GM18498 (cell line): ENCODE measurements at regions not wholly inside any gene's neighbourhood (a gene's known extent, or its start where the extent isn't known, plus 50 kb on each side); places are given as distances from the start of the nearest gene placed in this dataset.

Experiments used
- ATAC-seq: cut with Tn5 transposase; IDR thresholded peaks from one replicate; pipeline ENCODE4 v1.9.1; 2021; ENCODE audit warnings: mild to moderate bottlenecking, moderate library complexity; ENCODE audit not compliant: unreplicated experiment

DNA sequence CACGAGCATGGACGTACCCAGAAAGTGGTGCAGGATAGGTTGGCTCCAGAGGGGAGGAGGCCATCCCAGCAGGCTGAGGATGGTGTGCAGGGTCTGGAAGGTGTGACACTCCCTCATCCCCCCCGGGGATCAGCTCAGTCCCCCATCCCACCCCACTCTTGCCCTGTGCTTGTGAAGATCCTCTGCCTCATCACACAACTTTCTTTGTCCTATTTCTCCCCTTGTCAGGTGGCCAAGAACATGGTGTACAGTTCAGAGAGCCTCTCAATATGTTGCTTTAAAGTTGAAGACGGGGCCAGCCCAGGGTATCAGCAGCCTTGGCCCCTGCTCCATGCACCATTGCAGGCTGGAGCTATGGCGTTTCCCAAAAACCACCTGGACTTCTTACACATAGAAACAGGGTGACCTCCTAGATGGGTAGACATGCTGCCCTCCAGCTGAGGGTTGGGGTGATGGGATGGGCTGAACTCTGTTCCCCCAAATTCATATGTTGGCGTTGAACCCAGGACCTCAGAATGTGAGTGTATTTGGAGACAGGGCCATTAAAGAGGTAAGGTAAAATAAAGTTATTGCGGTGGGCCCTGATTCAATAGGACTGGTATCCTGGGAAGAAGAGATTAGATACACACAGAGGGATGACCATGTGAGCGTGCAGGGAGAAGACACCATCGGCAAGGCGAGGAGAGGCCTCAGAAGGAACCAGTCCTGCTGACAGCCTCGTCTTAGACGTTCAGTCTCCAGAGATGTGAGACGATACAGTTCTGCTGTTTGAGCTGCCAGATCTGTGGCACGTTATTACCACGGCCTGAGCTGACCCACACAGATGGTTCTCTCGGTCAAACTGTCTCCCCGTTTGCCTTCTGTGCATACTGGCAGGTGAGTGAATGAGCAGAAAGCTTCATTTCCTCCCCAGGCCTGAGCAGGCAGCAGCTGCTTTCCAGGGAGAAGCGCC is 272.5 kb downstream of the GADD45G start:
- no peak for ATAC-seq

DNA sequence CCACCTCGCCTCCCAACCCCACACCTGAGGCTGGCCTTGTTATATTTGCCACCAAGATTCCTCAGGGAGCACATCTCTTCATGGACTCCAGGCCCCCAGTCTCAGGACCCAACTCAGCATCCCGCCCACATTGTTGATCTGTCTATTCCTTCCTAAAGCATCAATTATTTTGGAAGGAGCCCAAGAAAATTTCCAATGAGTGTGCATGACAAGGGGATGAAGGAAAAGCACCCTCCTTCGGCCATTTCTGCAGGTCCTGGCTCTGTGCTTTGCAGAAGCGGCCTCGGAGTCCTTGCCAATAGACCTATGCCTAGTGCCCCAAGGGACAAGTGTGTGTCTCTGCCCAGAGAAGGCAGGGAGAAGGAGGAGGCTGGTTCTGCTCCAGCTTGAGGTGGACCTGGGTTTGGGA is 273.2 kb downstream of the GADD45G start:
- no peak for ATAC-seq

DNA sequence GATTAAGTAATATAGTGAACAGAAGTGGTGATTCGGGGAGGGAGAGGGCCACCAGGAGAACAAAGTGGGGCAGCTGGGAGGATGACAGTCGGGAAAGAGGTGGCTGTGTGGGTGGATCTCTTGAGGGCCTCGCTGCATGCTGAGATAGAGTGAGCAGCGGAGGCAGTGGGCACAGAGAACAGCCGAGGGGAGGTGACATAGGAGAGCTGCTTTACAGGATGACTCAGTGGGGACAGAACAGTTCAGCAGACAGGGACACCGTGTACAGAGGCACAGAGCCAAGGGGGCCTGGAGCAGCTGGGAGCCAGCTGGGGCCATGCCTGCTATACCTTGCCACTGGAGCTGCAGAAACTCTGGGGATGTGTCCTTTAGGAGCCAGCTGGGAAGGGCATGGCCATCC is 273.9 kb downstream of the GADD45G start:
- no peak for ATAC-seq

DNA sequence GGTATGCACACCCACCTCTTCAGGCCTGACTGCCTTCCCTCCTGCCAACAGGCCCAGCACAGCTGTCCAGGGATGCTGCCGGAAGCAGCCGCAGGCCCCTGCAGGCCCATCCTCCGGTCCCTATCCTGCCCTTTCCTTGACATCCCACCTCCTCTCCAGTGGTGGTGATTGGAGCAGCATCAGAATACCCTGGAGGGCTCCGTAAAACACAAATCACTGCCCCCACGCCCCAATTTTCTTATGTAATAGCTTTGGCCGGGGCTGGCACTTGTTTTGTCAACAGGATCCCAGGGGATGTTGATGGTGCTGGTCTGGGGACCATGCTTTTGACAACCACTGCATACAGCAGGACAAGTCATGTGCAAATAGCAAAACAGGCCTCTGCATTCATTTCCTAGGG is 274.5 kb downstream of the GADD45G start:
- no peak for ATAC-seq

DNA sequence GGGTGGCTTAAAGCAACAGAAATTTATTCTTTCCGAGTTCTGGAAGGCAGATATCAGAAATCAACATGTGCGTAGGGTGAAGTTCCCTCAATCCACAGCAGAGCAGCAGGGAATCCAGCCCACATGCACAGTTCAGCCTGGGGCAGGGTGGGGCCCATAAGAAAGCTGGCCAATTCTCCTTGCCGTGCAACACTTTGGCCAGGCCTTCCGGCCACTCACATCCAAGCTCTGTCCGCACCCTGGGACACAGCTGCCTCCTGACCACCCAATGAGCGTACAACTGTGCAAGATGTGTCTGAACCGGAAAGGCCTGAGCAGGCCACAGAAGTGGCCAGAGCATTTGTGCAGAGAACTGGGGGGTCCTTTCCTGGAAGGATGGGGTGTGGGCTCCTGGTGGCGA is 274.9 kb downstream of the GADD45G start:
- no peak for ATAC-seq

DNA sequence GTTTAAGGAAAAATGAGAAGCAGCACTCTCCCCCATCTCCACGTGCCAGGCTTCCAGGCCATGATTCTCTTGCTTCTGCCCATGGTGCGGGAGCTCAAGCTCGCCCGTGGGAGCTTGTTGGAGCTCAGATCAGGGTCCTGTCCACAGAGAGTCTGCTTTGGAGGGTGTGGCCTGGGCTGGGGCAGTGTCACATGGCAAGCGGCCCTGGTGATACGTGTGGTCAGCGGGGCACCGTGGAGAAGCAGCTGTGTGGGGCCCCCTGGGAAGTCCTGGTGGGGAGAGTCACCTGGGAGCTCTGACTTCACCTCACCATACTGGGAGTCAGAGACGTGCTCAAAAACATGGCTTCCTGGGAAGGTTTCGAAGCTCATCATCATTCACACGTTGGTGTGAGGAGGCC is 275.3 kb downstream of the GADD45G start:
- no peak for ATAC-seq

DNA sequence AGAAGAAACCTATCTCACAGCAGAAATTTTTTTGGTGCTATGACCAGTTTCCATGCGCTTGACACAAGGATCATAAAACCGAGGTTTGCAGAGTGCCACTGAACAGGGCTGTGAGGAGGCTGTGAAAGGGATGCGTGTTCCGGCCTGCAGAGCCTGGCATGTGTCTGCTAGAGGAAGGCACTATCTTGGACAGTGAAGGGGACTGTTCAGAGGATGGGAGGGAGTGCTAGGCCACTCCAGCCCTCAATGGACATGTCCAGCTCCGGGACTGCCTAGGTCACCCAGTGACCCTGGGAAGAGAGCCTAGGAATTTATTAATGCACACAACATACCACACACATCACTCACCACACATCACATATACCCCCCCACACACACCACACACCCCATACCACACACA is 275.9 kb downstream of the GADD45G start:
- ATAC-seq, result no peak

DNA sequence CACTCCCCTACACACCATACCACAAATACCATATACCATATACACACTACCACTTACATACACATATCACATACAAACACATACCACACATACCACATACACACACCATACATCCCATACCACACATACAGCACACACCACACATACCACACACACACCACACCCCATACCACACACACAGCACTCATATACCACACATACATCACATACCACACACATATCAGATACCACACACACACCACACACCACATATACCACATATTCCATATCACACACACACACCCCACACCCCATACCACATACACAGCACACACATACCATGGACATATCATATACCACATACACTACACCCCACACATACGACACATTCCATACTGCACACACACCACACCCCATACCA is 276.6 kb downstream of the GADD45G start:
- no peak for ATAC-seq

DNA sequence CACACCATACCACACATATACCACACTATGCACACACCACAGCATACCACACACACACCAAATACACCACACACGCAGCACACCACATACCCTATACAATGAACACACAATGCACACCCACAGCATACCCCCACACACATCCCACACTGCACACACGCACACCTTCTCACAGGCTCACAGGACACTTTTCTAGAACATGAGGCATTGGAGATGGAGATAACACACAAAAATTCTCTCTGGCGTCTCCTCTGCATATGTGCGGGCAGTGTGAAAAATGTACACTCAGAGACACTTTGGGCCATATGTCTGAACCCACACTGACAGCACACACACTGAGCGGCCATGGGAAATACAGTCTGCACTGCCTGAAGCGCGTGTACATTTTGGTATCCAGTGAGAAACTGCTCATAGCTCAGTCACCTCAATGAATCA is 278.1 kb downstream of the GADD45G start:
- no peak for ATAC-seq

DNA sequence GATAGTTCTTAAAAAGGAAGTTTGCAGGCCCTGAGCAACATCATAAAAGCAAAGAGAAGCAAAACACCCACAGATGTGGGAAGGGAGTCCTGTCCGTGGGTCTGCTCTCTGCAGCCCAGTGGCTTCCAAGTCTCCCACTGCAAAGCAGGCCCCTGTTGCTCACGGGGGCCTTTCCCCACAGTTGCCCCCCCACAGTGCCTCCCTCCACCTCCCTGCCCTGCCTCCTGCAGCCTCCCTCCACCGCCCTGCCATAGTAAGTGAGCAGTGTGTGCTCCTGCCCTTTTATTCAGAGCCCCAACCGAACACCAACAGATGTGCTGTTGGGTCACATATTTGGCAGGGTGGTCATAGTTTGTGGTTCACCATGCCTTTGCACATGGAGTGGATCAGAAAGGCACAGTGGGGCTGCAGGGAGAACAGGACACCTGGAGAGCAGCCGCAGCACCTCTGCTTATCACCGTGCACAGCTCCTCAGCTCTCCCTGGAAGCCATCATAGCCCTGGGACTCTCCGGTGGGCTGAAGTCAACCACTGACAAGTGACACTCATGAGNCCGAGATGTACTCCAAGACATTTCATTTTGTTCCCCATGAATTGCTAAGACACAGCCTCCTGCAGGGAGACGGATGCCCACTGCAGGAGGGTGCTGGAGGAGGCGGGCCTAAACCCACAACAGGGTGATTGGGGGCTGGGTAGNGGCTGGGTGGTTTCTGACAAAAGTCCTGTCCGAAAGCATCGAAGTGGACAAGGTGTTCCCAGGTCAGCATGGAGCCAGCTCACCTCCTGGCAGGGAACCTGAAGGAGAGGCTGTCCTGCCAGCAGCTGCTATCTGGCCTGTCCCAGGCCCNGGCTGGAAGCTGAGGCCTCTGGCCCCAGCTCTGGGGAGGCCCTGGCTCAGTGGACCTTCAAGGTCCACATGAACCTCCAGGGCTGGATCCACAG is 278.9 kb downstream of the GADD45G start:
- ATAC-seq, result no peak

DNA sequence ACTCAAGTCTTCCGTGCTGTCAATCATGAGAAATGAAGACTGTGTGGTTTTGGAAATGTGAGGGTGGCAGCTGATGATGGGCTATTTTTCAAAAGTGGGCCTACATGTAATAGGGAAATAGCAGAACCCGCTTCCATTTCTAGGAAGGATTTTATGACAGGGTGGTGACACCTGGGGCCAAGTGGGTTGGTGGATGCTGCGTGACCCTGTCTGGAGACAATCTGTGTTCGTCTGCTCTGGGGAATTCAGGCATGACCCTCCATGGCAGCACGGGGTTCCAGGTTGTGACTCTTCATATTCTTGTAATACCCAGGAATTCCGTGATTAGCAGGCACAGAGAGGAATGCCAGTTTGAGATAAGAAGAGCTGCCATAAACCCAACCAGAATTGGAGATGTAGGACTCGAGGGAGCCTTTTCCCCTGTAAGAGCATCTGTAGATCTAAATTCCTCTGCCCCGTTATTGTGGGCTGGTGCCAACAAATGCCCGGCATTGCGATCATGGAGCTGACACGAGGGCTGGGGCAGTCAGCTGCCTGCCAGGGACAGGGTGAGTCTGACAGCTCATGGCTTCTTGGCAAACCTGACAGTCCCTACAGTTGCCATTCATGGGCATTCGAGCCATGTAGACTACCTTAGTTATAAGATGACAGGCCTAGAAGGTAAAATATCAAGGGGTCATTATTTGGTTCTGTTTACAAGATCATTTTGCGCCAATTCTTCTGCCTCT is 279.7 kb downstream of the GADD45G start:
- no peak for ATAC-seq

DNA sequence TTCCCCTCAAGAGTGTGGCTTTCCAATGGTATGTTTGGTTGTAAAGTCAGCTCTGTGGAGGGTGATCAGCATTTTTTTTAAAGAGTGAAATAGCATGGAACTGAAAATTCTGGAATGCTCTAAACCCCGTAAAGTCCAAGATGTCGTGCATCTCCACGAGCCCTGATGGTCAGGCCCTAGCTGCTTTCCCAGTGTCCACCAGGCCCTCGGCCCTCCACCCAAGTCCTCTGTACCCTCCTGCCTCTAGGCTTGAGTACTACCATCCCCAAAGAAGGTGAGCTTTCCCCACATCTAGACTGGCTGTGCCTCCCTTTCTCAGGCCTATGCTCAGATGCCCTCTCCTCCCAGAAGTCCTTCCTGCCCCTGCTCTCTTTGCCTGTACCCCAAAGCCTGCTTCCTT is 280.3 kb downstream of the GADD45G start:
- no peak for ATAC-seq

DNA sequence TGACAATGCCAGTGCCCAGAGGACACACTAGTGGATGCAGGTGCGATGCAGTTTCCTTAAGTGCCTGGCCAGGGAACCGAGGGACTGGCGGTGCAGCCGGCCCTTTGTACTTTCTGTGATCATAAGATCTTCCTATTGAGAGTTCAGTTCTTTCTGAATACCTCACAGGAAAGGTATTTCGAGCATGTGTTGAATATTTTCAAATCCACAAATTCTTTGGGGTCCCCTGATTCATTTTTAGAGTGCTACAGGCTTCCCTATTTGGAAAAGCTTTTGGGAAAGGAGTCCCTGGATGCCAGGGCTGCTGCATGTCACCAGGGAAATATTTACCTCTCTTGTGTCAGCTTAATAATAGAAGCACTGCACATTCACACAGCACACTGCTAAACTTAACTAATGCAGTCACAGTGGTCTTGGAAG is 281.5 kb downstream of the GADD45G start:
- no peak for ATAC-seq

DNA sequence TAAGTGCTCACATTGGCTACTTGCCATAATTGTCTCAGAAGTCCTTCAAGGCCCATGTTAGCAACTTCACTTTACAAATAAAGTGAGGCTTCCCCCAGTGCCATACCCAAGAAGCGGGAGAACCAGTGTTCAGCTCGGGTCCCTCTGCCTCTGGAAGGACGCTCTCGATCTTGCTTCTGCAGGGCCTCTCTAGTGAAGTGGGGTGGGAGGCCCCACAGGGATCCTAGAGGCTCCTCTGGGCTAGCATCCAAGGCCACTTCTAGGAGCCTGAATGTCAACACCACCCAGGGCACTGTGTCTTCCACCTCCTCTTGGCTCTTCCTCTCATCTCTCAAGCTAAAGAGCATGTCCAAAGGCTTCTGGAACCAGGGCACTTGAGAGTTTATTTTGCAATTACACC is 282.5 kb downstream of the GADD45G start:
- ATAC-seq, result no peak

DNA sequence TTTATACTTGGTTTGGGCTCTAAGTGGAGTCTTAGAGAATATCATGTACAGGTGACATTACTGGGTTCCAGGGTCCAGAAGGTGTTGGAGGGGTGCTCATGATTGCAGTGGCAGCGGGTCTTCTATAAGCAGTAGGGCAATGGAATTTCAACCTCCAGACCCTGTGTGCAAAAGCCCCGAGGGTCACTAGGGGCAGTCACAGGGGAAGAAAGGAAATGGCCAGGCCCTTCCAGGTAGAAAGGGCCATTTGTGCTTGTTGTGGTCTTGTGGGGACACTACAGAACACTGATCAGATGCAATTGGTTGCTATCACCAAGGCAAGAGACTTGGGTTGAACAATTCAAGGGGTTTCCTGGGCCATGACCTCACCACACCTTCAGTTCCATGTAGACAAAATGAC is 283.4 kb downstream of the GADD45G start:
- no peak for ATAC-seq

DNA sequence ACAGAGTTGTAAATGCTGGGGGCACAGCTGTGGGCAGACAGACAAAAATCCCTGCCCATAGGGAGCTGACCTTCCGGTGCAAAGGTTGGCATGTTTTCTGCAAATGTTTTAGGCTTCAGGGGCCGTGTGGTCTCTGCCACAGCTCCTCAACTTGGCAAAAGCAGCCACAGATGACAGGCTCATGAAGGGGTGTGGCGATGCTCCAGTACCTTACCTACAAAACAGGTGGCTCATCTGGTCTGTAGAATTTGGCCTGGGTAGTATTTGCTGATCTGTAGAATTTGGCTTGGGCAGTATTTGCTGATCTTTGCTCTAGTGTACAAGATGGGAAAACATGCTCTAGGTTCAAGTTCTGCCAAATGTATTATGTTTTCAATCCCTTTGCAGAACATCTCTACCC is 283.9 kb downstream of the GADD45G start:
- no peak for ATAC-seq

DNA sequence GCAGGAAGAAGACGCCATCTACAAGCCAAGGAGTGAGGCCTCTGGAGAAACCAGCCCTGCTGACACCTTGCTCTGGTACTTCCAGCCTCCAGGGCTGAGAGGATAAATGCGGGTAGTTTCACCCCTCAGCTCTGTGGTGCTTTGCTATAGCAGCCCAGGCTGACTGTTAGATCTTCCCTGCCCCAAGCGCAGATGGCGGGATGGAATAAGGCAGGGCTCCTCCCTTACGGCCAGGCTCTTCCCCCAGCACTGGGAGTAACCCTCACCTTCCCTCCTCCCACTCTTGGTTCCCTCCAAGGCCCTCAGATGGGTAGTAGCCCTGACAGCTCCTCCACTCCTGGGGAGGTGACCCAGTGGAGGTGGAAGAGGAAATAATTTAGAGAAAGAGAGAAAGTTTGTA is 285.1 kb downstream of the GADD45G start:
- no peak for ATAC-seq

DNA sequence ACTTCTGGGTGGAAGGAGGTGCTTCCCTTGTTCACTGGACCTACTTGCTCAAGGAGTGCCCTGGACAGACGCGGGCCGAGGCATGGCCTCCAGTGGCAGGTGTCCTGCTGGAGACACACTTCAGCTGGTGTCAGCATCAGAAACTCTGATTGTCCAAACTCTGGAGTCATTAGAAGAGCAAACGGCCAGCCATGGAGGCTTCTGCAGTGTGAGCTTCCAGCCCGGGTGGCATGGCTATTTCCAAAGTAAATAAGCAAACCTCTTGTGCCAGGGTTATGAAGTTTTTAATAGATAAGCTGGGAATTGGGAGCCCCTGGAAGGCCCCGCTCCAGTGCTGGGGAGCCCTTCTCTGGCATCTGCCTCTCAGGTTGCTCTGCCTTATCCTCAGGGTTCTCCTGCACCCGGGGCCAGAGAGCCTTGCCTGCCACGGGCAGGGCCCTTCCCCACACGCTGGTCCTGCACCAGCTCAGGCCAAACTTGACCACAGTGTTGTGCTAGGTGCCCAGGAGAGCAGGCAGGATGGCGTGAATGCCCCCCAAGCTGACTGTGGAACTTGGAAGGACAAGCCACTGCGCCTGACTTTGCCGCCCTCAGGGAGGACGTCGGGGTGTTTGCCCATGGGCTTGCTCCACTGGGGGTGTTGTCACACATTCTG is 285.6 kb downstream of the GADD45G start:
- no peak for ATAC-seq

DNA sequence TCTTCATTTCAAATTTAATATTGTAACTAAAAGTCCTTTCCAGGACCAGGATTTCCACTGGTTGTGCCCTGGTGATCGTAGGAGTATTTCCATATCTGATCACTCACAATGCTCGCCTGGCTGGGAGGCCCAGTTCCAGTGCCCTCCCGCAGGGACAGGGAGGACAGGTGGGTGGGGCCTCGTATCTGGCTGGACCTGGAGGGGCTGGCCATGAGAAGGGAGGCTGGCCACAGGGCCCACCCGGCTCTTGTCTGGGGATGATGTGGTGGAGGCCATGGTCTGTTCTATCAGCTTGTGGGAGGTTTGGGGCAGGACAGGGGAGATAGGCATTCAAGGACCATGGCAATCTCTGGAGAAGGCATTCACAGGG is 286.4 kb downstream of the GADD45G start:
- ATAC-seq, result no peak

DNA sequence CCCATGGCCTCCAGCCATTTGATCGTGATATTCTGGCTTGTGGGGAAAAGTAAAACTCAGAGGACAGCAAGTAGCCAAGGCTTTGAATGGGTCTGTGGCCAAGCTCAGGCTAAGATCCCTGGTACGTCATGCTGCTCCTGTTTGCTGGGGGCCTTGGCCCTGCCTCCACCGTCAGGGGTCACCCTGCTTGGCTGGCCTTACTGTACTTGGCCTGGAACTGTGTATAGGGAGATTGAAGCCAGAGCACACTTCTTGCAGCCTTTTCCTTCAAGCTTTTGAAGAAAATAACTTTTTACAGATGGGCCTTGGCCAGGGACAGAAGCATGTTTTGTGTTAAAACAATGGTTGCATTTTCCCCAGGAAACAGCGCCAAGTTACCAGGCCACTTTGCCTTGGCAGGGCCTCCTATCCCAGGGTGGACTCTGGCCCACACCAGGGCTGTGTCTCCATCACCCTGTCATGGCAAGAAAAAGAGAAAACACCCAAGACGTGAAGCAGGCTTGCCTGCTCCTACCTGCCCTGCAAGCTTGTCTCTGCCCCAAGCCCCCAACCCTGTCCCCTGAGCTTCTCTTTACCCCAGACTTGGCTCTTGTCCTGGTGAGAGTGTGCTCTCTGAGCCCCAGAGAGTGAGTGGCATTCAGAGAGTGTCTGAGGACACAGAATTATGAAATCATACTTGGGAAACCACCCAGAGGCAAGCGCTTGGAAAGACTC is 286.9 kb downstream of the GADD45G start:
- ATAC-seq, result no peak
